Caco-2 (cell line): ENCODE measurements at regions not wholly inside any gene's neighbourhood (a gene's known extent, or its start where the extent isn't known, plus 50 kb on each side); places are given as distances from the start of the nearest gene placed in this dataset.

ENCODE experiments used
- BruUV-seq: library from RNA; stranded (reverse); fragments of 400-500 nt; replicated peaks from 2 replicates; lab custom pipeline; 2021; lab: Mats Ljungman, UMichigan
- CTCF ChIA-PET: fragments of 300-600 bp; sonication (Branson Sonifier 250); formaldehyde crosslinking; loops from one replicate; lab custom pipeline; 2022; ENCODE audit warnings: antibody characterized with exemption; lab: Charles Lee
- POLR2A ChIA-PET: fragments of 300-600 bp; sonication (Branson Sonifier 250); formaldehyde crosslinking; loops from one replicate; lab custom pipeline; 2022; ENCODE audit warnings: antibody characterized with exemption; lab: Charles Lee
- DNase-seq, 2 experiments: peaks; one replicate each; pipeline versions ENCODE4 v3.0.0 to v3.0.0-alpha.2; 2020 to 2022
- H3K27me3 ChIP-seq: replicated peaks from 2 replicates; pipeline ENCODE4 v1.6.0; 2011; ENCODE audit warnings: low read length; ENCODE audit not compliant: control insufficient read depth, insufficient read depth
- H3K36me3 ChIP-seq: 2 replicates; pipeline ENCODE4 v1.5.1; 2011; ENCODE audit warnings: low read length; ENCODE audit not compliant: control insufficient read depth, insufficient read depth
- H3K4me1 ChIP-seq: fragments of 250-450 bp; sonication (Bioruptor Pico); 2 replicates; pipeline ENCODE4 v1.5.1; 2020; ENCODE audit warnings: mild to moderate bottlenecking
- H3K4me3 ChIP-seq: 2 replicates; pipeline ENCODE4 v1.5.1; 2011; ENCODE audit warnings: low read depth, mild to moderate bottlenecking, control low read depth, low read length
- H3K9me3 ChIP-seq: fragments of 250-450 bp; sonication (Bioruptor Pico); 2 replicates; pipeline ENCODE4 v1.5.1; 2020; ENCODE audit warnings: mild to moderate bottlenecking, moderate library complexity
- H3K27ac Mint-ChIP-seq: one replicate; pipeline ENCODE4 v1.8.0; 2022; ENCODE audit warnings: mixed read lengths; ENCODE audit not compliant: unreplicated experiment
- H3K27me3 Mint-ChIP-seq: one replicate; pipeline ENCODE4 v1.8.0; 2022; ENCODE audit warnings: mixed read lengths; ENCODE audit not compliant: insufficient read depth, unreplicated experiment
- H3K36me3 Mint-ChIP-seq: one replicate; pipeline ENCODE4 v1.8.0; 2022; ENCODE audit warnings: mild to moderate bottlenecking, mixed read lengths; ENCODE audit not compliant: insufficient read depth, unreplicated experiment
- H3K4me1 Mint-ChIP-seq: one replicate; pipeline ENCODE4 v1.8.0; 2022; ENCODE audit warnings: low read depth, mixed read lengths; ENCODE audit not compliant: unreplicated experiment
- H3K4me3 Mint-ChIP-seq: one replicate; pipeline ENCODE4 v1.8.0; 2022; ENCODE audit warnings: mild to moderate bottlenecking, moderate library complexity, mixed read lengths; ENCODE audit not compliant: unreplicated experiment
- H3K9me3 Mint-ChIP-seq: one replicate; pipeline ENCODE4 v1.8.0; 2022; ENCODE audit warnings: mixed read lengths; ENCODE audit not compliant: unreplicated experiment
- CTCF ChIP-seq, 2 experiments: fragments of 200-600 bp in 1 of 2; IDR thresholded peaks; 1 replicate in 1 of 2; 2 replicates in 1 of 2; pipeline versions ENCODE4 v1.5.1 to v1.8.0; 2011 to 2022; ENCODE audit warnings: antibody characterized with exemption in 1 of 2, control low read depth in 1 of 2, inconsistent platforms in 1 of 2, low read depth in 1 of 2, low read length in 1 of 2, mild to moderate bottlenecking in 1 of 2, moderate library complexity in 1 of 2; ENCODE audit not compliant: insufficient read depth in 1 of 2, severe bottlenecking in 1 of 2, unreplicated experiment in 1 of 2
- intact Hi-C: fragments of 100-400 bp; cut with micrococcal nuclease; formaldehyde crosslinking; loops from one replicate; pipeline ENCODE4 v1.10.0; 2022; ENCODE audit not compliant: unreplicated experiment

GRCh38 chr2:120480346-120480902 is 134.5 kb downstream of the INHBB start:
- H3K27me3 ChIP-seq, result no peaks in the 10 kb centered on the region
- H3K36me3 ChIP-seq, result no peaks in the 10 kb centered on the region
- TF ChIP-seq CTCF (IDR thresholded peaks at IDR 0.05; ENCODE audit: insufficient read depth in 1 of 2, low read depth in 1 of 2, low read length in 1 of 2, severe bottlenecking in 1 of 2, unreplicated experiment in 1 of 2), result no peak
- no peak overlapping the region for H3K4me3 ChIP-seq
- H3K4me3 Mint-ChIP-seq, result no peak overlapping the region
- ChIA-PET POLR2A (no interaction called here), CTCF (no interaction called here)
- H3K9me3 Mint-ChIP-seq, result no peaks in the 10 kb centered on the region
- H3K27me3 Mint-ChIP-seq, result no peaks in the 10 kb centered on the region
- intact Hi-C loops, result no loop called here
- no peaks in the 10 kb centered on the region for H3K4me1 ChIP-seq
- H3K27ac Mint-ChIP-seq, result no peak overlapping the region
- H3K36me3 Mint-ChIP-seq, result no peaks in the 10 kb centered on the region
- no TSS peak for BruUV-seq
- H3K4me1 Mint-ChIP-seq, result peaks cover 7% of the 10 kb centered on the region
- DNase-seq, result no peak
- no peaks in the 10 kb centered on the region for H3K9me3 ChIP-seq

DNA sequence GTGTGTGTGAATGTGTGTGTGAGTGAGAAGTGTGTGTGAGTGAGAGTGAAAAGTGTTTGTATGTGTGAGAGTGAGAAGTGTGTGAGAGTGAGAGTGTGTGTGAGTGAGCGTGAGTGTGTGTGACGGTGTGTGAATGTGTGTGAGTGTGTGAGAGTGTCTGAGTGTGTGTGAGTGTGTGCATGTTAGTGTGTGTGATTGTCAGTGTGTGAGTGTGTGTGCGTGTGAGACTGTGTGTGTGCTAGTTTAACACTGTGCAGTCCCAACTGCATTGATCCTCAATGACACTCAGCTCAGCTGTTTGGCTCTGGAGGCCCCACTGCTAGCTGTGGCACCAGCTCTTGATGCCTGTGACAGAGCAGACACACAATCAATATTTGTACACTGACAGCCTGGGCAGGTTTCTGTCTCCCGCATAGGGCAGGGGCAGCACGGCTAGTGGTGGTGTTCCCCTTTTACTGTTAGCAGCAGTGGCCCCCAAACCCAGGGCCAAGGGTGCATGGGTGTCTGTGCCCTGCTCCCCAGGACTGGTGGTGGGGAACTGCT is 135.0 kb downstream of the INHBB start:
- no peak for TF ChIP-seq CTCF (IDR thresholded peaks at IDR 0.05; ENCODE audit: insufficient read depth in 1 of 2, low read depth in 1 of 2, low read length in 1 of 2, severe bottlenecking in 1 of 2, unreplicated experiment in 1 of 2)
- no peak for DNase-seq
- intact Hi-C loops, result no loop called here
- H3K4me1 Mint-ChIP-seq, result peaks cover 7% of the 10 kb centered on the region
- no peaks in the 10 kb centered on the region for H3K27me3 Mint-ChIP-seq
- Histone ChIP-seq H3K27me3 (no peaks in the 10 kb centered on the region), H3K9me3 (no peaks in the 10 kb centered on the region), H3K36me3 (no peaks in the 10 kb centered on the region), H3K4me3 (no peak overlapping the region), H3K4me1 (no peaks in the 10 kb centered on the region)
- no peak overlapping the region for H3K4me3 Mint-ChIP-seq
- ChIA-PET POLR2A (no interaction called here), CTCF (no interaction called here)
- H3K27ac Mint-ChIP-seq, result no peak overlapping the region
- H3K9me3 Mint-ChIP-seq, result no peaks in the 10 kb centered on the region
- BruUV-seq, result no TSS peak
- no peaks in the 10 kb centered on the region for H3K36me3 Mint-ChIP-seq

- Mint-ChIP-seq H3K27me3 (no peaks in the 10 kb centered on the region), H3K4me1 (peaks cover 7% of the 10 kb centered on the region), H3K9me3 (no peaks in the 10 kb centered on the region), H3K36me3 (no peaks in the 10 kb centered on the region), H3K4me3 (no peak overlapping the region), H3K27ac (no peak overlapping the region)
- BruUV-seq, result no TSS peak
- Histone ChIP-seq H3K27me3 (no peaks in the 10 kb centered on the region), H3K9me3 (no peaks in the 10 kb centered on the region), H3K4me3 (no peak overlapping the region), H3K4me1 (peaks cover 4% of the 10 kb centered on the region; the same call in 1 of the 2 replicates), H3K36me3 (no peaks in the 10 kb centered on the region)
- intact Hi-C loops, result no loop called here
- CTCF ChIA-PET, result no interaction called here
- POLR2A ChIA-PET, result no interaction called here
- no peak for TF ChIP-seq CTCF (IDR thresholded peaks at IDR 0.05; ENCODE audit: insufficient read depth in 1 of 2, low read depth in 1 of 2, low read length in 1 of 2, severe bottlenecking in 1 of 2, unreplicated experiment in 1 of 2)
- DNase-seq, result no peak
Measured at GRCh38 chr2:120481446-120482194, 135.7 kb downstream of the INHBB start.
